ENCODE measurements at regions not wholly inside any gene's neighbourhood (a gene's known extent, or its start where the extent isn't known, plus 50 kb on each side); places are given as distances from the start of the nearest gene placed in this dataset.
A peak's percentile ranks its signal among the peaks of the same experiment; 100 is the strongest.

DNA sequence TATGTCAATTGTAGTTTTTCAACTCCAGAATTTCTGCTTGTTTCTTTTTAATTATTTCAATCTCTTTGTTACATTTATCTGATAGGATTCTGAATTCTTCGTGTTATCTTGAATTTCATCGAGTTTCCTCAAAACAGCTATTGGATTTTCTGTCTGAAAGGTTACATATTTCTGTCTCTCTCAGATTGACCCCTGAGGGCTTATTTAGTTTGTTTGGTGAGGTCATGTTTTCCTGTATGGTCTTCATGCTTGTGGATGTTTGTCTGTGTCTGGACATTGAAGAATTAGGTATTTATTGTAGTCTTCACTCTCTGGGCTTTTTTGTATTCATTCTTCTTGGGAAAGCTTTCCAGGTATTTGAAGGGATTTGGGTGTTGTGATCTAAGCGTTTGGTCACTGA lies 85.6 kb downstream of the SNAPC1 start:
- no peak for TF ChIP-seq CTCF (IDR thresholded peaks at IDR 0.05; ENCODE audit: insufficient read depth, low read depth, low read length)
- no peak overlapping the region for H3K4me3 ChIP-seq (ENCODE audit: low read depth, low read length)
- DNase-seq (ENCODE audit: low read depth), result no peak

DNA sequence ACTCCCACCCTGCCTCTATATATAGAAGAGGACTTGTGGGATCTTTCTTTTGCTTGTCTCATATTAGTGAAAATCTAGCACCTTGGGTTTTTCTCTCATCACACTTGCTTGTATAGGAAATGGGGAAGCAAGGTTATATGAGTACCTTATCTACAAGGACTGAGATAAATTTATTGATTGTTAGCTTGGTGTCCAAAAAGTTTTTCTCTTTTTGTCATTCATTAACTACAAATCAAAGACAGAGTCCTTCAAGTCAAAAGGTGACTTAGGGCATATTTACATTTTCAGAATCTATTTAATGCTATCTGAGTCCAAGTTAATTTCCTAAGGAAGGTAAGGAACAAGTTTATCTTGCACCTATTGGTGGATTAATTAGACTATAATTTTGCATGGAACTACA lies 92.7 kb downstream of the SNAPC1 start:
- no peak for DNase-seq (ENCODE audit: low read depth)
- H3K4me3 ChIP-seq (ENCODE audit: low read depth, low read length), result no peak overlapping the region
- no peak for TF ChIP-seq CTCF (IDR thresholded peaks at IDR 0.05; ENCODE audit: insufficient read depth, low read depth, low read length)

DNA sequence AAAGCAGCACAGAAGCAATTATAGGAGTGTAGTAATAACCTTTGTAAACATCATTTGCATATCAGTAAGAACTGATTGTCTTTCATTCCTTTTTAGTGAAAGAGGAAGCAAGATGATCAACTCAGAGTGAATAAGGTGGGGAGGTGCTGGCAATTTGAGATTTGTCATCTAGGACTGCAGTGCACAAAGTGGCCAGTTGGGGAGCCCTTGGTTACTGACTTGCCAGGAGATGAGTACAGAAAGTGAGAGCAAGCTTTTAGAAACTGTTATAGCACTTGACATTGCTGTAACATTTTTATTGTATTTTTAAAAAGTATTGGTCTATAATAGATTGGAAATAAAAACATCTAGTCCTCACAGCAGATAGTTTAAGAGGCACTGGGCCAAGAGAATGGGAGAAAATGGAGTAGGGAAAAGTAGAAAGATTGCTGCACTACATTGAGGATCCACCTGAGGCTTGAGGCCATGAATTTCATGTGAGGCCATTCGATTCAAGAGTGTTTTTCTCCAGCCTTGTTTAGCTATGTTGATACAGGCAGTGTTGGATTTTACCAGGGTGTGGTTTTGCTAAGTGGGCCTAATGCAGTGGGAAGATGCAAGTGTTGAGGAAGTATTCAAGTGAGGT lies 98.2 kb downstream of the SNAPC1 start:
- peak; percentile 41 for DNase-seq (ENCODE audit: low read depth)
- no peak overlapping the region for H3K4me3 ChIP-seq (ENCODE audit: low read depth, low read length)

DNA sequence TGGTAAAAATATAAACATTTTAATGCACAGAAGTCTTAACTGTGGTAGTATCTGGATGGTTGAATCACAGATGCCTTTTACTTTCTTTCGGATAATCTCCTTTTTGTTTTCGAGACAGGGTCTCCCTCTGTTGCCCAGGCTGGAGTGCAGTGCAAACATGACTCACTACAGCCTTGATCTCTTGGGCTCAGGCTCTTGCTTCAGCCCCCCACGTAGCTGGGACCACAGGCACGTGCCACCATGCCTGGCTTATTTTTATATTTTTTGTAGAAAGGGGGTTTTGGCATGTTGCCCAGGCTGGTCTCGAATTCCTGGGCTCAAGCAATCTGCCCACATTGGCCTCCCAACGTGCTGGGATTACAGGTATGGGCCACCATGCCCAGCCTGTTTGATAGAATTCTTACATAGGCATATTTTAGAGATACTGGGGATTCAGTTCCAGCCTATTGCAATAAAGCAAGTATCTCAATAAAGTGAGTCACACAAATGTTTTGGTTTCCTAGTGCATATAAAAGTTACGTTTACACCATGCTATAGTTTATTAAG lies 99.2 kb downstream of the SNAPC1 start:
- no peak overlapping the region for H3K4me3 ChIP-seq (ENCODE audit: low read depth, low read length)
- no peak for TF ChIP-seq CTCF (IDR thresholded peaks at IDR 0.05; ENCODE audit: insufficient read depth, low read depth, low read length)
- no peak for DNase-seq (ENCODE audit: low read depth)

More for the DNA sequence above, 98.2 kb downstream of the SNAPC1 start:
- TF ChIP-seq CTCF (IDR thresholded peaks at IDR 0.05; ENCODE audit: insufficient read depth, low read depth, low read length), result peak; percentile 91

DNA sequence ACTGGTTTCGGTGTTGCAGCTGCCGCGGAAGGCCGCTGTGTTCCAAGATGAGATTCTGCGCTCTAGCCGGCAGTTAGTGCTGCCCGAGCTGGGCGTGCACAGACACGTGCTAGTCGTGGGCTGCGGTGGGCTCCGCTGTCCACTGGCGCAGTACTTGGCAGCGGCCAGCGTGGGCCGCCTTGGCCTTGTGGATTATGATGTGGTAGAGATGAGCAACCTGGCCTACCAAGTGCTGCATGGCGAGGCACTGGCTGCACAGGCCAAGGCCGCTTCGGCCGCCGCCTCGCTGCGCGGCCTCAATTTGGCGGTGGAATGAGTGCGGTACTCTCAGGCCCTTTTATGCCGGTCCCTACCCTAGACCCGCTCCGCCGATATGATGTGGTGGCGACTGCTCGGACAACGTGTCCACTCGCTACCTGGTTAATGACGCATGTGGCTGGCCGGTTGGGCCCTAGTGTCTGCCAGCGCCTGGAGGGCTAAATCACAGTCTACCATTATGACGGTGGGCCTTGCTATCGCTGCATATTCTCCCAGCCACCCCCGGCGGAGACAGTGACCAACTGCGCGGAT lies 102.2 kb downstream of the SNAPC1 start:
- no peak for DNase-seq (ENCODE audit: low read depth)
- no peak for TF ChIP-seq CTCF (IDR thresholded peaks at IDR 0.05; ENCODE audit: insufficient read depth, low read depth, low read length)
- no peak overlapping the region for H3K4me3 ChIP-seq (ENCODE audit: low read depth, low read length)

DNA sequence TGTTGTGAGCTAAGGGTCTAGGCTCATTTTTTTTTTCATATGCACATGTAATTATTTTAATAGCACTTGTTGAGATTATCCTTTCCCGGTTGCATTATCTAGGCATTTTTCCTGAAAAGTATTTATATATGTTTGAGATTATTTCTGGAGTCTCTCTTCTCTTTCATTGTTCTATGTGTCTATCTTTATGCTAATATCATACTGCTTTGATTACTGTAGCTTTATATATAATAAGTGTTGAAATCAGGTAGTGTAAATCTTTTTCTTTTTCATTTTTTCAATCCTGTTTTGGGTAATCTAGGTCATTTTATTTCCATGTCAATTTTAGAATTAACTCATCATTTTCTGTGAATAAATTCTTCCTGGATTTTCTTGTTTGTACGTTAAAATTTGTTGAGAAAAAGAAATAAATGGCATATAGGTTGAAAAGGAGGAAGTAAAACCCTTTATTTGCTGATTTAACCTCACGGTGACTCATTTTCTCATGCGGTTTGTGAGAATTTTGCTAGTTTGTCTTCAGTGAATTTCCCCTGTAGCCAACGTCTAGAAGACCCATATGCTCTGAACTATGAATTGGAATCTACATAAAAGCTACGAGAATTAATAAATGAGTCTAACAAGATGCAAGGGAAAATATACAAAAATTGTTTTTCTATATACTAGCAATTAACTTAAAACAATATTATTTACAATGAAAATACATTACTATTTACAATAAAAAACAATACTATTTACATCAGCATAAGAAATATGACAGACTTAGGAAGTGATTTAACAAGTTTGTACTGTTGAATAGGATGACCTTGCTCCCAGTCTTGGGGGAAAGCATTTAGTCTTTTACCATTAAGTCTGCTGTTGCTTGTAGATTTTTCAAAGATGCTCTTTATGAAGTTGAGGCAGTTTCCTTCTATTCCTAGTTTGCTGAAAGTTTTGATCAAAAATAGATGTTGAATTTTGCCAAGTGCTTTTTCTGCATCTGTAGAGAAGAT lies 105.0 kb downstream of the SNAPC1 start:
- TF ChIP-seq CTCF (IDR thresholded peaks at IDR 0.05; ENCODE audit: insufficient read depth, low read depth, low read length), result no peak
- no peak for DNase-seq (ENCODE audit: low read depth)
- H3K4me3 ChIP-seq (ENCODE audit: low read depth, low read length), result no peak overlapping the region

Data from fibroblast of villous mesenchyme (primary cell).